GM10266 (cell line): ENCODE measurements at regions not wholly inside any gene's neighbourhood (a gene's known extent, or its start where the extent isn't known, plus 50 kb on each side); places are given as distances from the start of the nearest gene placed in this dataset.

ENCODE experiments used
- DNase-seq: peaks from one replicate; pipeline ENCODE4 v3.0.0; 2012; ENCODE audit errors: extremely low spot score
- TF ChIP-seq, protein P1 (sequence below): IDR thresholded peaks from 2 replicates; pipeline ENCODE4 v1.5.1; 2012; ENCODE audit warnings: mild to moderate bottlenecking, low read depth; ENCODE audit not compliant: control insufficient read depth, insufficient read depth; ENCODE audit errors: missing control alignments

DNA sequence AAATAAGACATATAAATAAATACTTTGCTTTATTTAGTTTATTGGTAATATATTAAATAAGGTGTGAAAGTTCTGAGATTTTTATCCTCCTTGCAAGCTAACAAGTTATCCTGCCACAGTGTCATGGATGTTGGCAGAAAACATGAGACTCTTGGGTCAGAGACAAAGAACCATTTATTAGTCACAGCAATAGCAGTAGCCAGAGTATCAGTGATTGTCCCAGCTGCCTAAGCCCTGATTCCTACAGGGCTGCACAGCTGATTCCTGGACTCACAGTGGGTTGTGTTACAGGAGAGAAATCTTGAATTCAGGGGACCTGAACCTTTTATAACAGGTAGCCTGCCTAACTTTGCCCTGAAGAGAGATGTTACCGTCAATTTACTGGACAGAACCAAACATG, 304.5 kb upstream of the ZNF608 start:
- TF ChIP-seq, protein P1, sequence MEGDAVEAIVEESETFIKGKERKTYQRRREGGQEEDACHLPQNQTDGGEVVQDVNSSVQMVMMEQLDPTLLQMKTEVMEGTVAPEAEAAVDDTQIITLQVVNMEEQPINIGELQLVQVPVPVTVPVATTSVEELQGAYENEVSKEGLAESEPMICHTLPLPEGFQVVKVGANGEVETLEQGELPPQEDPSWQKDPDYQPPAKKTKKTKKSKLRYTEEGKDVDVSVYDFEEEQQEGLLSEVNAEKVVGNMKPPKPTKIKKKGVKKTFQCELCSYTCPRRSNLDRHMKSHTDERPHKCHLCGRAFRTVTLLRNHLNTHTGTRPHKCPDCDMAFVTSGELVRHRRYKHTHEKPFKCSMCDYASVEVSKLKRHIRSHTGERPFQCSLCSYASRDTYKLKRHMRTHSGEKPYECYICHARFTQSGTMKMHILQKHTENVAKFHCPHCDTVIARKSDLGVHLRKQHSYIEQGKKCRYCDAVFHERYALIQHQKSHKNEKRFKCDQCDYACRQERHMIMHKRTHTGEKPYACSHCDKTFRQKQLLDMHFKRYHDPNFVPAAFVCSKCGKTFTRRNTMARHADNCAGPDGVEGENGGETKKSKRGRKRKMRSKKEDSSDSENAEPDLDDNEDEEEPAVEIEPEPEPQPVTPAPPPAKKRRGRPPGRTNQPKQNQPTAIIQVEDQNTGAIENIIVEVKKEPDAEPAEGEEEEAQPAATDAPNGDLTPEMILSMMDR: no peak
- no peak for DNase-seq

DNA sequence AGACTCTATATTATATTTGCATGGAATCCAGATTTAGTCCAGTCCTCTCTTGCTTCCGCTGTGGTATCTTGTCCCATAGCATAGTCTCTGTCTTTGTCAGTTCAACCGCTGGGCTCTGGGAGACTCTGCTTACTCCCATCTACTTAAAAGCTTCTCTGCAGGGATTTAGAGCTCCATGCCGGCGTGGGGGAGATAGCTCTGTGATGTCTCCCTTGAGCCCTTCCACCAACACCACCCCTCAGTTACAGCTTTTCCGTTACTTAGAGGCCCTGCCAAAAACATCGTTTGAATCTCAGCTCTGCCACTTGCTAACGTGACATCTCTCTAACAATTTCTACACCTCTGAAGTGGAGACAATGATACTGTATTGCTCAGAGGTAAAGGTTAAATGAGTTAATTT, 306.1 kb upstream of the ZNF608 start:
- TF ChIP-seq, protein P1: no peak
- DNase-seq: no peak

GRCh38 chr5:125053179-125053578, 306.7 kb upstream of the ZNF608 start:
- no peak for DNase-seq

DNA sequence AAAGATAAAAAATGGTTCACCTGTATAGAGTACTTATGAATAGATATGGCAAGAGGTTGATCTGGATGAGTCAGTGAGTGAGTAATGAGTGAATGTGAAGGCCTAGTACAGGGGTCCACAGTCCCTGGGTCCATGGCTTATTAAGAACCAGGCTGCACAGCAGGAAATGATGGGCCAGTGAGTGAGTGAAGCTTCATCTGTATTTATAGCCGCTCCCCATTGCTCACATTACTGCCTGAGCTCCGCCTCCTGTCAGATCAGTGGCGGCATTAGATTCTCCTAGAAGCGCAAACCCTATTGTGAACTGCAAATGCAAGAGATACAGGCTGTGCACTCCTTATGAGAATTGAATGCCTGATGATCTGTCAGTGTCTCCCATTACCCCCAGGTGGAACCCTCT, 307.7 kb upstream of the ZNF608 start:
- TF ChIP-seq, protein P1: no peak

More at GRCh38 chr5:125053179-125053578, 306.7 kb upstream of the ZNF608 start:
- TF ChIP-seq, protein P1: no peak

GRCh38 chr5:125056671-125057485, 310.4 kb upstream of the ZNF608 start:
- no peak for DNase-seq
- TF ChIP-seq, protein P1: no peak

More for the DNA sequence above, 307.7 kb upstream of the ZNF608 start:
- DNase-seq: no peak

DNA sequence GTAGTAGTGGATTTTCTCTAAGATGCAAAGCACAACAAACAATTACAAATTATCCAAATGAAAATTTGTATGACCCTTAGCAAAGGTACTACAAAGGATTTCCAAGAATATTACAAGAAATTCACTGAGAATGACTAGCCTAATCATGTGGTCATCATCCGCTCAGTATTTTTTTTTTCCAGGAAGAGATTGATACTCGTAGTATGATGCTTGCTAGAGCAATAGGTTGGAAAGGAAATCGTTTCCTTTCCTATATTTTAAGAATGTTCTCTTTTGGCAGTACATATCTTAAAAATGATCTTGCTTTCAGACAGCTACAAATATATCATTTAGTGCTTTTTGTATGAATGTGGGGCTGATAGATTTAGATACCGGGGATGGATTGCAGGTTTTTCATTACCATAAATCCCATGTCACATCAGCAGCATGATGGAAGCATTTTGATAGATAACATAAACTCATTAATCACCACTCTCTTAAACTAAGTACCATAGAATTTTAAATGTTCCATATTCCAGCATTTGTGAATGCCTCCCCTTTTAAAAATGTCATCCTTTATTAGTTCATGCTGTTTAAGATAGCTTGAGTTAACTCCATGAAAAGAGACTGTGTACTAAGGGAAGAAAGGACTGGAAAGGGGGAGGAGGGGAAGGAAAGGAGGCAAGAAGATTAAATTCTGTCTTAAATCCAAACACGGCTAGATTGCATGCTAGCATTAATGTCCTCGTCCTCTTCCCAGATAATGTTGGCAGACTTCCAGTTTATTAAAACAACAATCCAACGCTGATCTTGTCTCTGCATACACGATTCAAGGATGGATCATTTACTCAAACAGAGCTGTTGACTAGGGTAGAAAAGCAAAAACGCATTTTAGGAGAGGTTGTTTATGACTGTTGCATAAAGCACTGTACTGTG, 311.7 kb upstream of the ZNF608 start:
- TF ChIP-seq, protein P1: no peak
- DNase-seq: no peak
